GM23338 (cell line): ENCODE measurements at regions not wholly inside any gene's neighbourhood (a gene's known extent, or its start where the extent isn't known, plus 50 kb on each side); places are given as distances from the start of the nearest gene placed in this dataset.

Source experiments
- ATAC-seq: fragments of 200-7000 bp; cut with Tn5 transposase; 3 replicates; pipeline ENCODE4 v1.9.1; 2020
- DNase-seq: peaks from one replicate; pipeline ENCODE4 v3.0.0-alpha.2; 2015; ENCODE audit warnings: low spot score
- H2AFZ ChIP-seq: fragments of 200-600 bp; sonication (generic); 2 replicates; pipeline ENCODE4 v1.8.0; 2016; ENCODE audit warnings: antibody characterized with exemption, mild to moderate bottlenecking, moderate library complexity
- H3F3A ChIP-seq: fragments of 200-600 bp; sonication (generic); replicated peaks from 2 replicates; pipeline ENCODE4 v1.8.0; 2017; ENCODE audit warnings: antibody characterized with exemption, mixed run types, low read depth
- H3K27ac ChIP-seq: fragments of 200-600 bp; sonication (generic); 2 replicates; pipeline ENCODE4 v1.6.1; 2016; ENCODE audit warnings: low read depth
- H3K27me3 ChIP-seq: fragments of 200-600 bp; sonication (generic); 2 replicates; pipeline ENCODE4 v1.8.0; 2016; ENCODE audit warnings: mild to moderate bottlenecking, mixed run types, moderate library complexity; ENCODE audit not compliant: insufficient read depth
- H3K36me3 ChIP-seq: fragments of 200-600 bp; sonication (generic); 2 replicates; pipeline ENCODE4 v1.8.0; 2016; ENCODE audit warnings: mild to moderate bottlenecking; ENCODE audit not compliant: insufficient read depth
- H3K4me1 ChIP-seq: fragments of 200-600 bp; sonication (generic); 2 replicates; pipeline ENCODE4 v1.8.0; 2016; ENCODE audit warnings: mild to moderate bottlenecking, moderate library complexity; ENCODE audit not compliant: insufficient read depth
- H3K4me2 ChIP-seq: fragments of 200-600 bp; sonication (generic); 2 replicates; pipeline ENCODE4 v1.7.1; 2017; ENCODE audit warnings: mixed run types
- H3K4me3 ChIP-seq: fragments of 200-600 bp; sonication (generic); 2 replicates; pipeline ENCODE4 v1.6.1; 2016; ENCODE audit warnings: mixed run types
- H3K79me2 ChIP-seq: fragments of 200-600 bp; sonication (generic); replicated peaks from 2 replicates; pipeline ENCODE4 v1.8.0; 2017; ENCODE audit warnings: mild to moderate bottlenecking; ENCODE audit not compliant: insufficient read depth
- H3K9me2 ChIP-seq: fragments of 200-600 bp; sonication (generic); 2 replicates; pipeline ENCODE4 v1.8.0; 2017; ENCODE audit not compliant: insufficient read depth
- H4K20me1 ChIP-seq: fragments of 200-600 bp; sonication (generic); replicated peaks from 2 replicates; pipeline ENCODE4 v1.8.0; 2017; ENCODE audit warnings: mild to moderate bottlenecking; ENCODE audit not compliant: insufficient read depth
- H3K27ac Mint-ChIP-seq: 2 replicates; pipeline ENCODE4 v1.8.0; 2020; ENCODE audit warnings: inconsistent platforms, mild to moderate bottlenecking, moderate library complexity, mixed read lengths
- H3K27me3 Mint-ChIP-seq: 3 replicates; pipeline ENCODE4 v1.8.0; 2022; ENCODE audit warnings: low read depth, mild to moderate bottlenecking, moderate library complexity, mixed read lengths, inconsistent platforms; ENCODE audit not compliant: insufficient read depth, poor library complexity
- H3K36me3 Mint-ChIP-seq: 3 replicates; pipeline ENCODE4 v1.8.0; 2021; ENCODE audit warnings: low read depth, mild to moderate bottlenecking, inconsistent platforms, moderate library complexity, mixed read lengths
- H3K4me1 Mint-ChIP-seq: 3 replicates; pipeline ENCODE4 v1.8.0; 2020; ENCODE audit warnings: mild to moderate bottlenecking, inconsistent platforms, mixed read lengths
- H3K4me3 Mint-ChIP-seq: 3 replicates; pipeline ENCODE4 v1.8.0; 2021; ENCODE audit warnings: moderate library complexity, mild to moderate bottlenecking, inconsistent platforms, mixed read lengths
- H3K9me3 Mint-ChIP-seq: 3 replicates; pipeline ENCODE4 v1.8.0; 2020; ENCODE audit warnings: moderate library complexity, mild to moderate bottlenecking, inconsistent platforms, mixed read lengths
- CREB1 ChIP-seq: fragments of 250-450 bp; sonication (Bioruptor Pico); IDR thresholded peaks from 2 replicates; pipeline ENCODE4 v1.5.0; 2020; ENCODE audit warnings: low read depth, mild to moderate bottlenecking, moderate library complexity
- EZH2 ChIP-seq: fragments of 200-600 bp; sonication (generic); IDR thresholded peaks from one replicate; pipeline ENCODE4 v1.8.0; 2017; ENCODE audit warnings: antibody characterized with exemption, mild to moderate bottlenecking, low read depth; ENCODE audit not compliant: unreplicated experiment
- EZH2phosphoT487 ChIP-seq: fragments of 200-600 bp; sonication (generic); IDR thresholded peaks from one replicate; pipeline ENCODE4 v1.8.1; 2018; ENCODE audit warnings: antibody characterized with exemption; ENCODE audit not compliant: unreplicated experiment
- JUNB ChIP-seq: IDR thresholded peaks from one replicate; pipeline ENCODE4 v1.6.1; 2016; ENCODE audit warnings: antibody characterized with exemption; ENCODE audit not compliant: unreplicated experiment
- NANOG ChIP-seq: IDR thresholded peaks from 2 replicates; pipeline ENCODE4 v1.6.1; 2016; ENCODE audit warnings: antibody characterized with exemption, borderline replicate concordance
- POLR2AphosphoS5 ChIP-seq: IDR thresholded peaks from 2 replicates; pipeline ENCODE4 v1.6.1; 2016; ENCODE audit warnings: antibody characterized with exemption, low read depth
- STAT1 ChIP-seq: IDR thresholded peaks from one replicate; pipeline ENCODE4 v1.6.1; 2016; ENCODE audit warnings: antibody characterized with exemption; ENCODE audit not compliant: unreplicated experiment
- ZNF114 ChIP-seq: fragments of 250-450 bp; sonication (Bioruptor Pico); IDR thresholded peaks from 2 replicates; pipeline ENCODE4 v1.5.0; 2020; ENCODE audit warnings: mild to moderate bottlenecking, moderate library complexity
- ZNF331 ChIP-seq: fragments of 250-450 bp; sonication (Bioruptor Pico); IDR thresholded peaks from 2 replicates; pipeline ENCODE4 v1.5.0; 2020; ENCODE audit warnings: low read depth, mild to moderate bottlenecking, moderate library complexity
- TF ChIP-seq, protein P1 (sequence below), 2 experiments: fragments of 200-600 bp in 1 of 2; sonication (generic) in 1 of 2; conservative IDR thresholded peaks; 2 replicates each; pipeline versions ENCODE4 v1.5.1 to v1.6.1; 2016 to 2017; ENCODE audit warnings: antibody characterized with exemption in 2 of 2, low read depth in 2 of 2, mild to moderate bottlenecking in 2 of 2, moderate library complexity in 1 of 2
- TF ChIP-seq, protein P2 (sequence below): fragments of 250-450 bp; sonication (Bioruptor Pico); IDR thresholded peaks from 2 replicates; pipeline ENCODE4 v1.5.0; 2020; ENCODE audit warnings: mild to moderate bottlenecking, moderate library complexity
- TF ChIP-seq, protein P3 (sequence below): IDR thresholded peaks from 2 replicates; pipeline ENCODE4 v1.6.1; 2016; ENCODE audit warnings: antibody characterized with exemption
- TF ChIP-seq, protein P4 (sequence below): IDR thresholded peaks from one replicate; pipeline ENCODE4 v1.6.1; 2018; ENCODE audit warnings: antibody characterized with exemption; ENCODE audit not compliant: unreplicated experiment

DNA sequence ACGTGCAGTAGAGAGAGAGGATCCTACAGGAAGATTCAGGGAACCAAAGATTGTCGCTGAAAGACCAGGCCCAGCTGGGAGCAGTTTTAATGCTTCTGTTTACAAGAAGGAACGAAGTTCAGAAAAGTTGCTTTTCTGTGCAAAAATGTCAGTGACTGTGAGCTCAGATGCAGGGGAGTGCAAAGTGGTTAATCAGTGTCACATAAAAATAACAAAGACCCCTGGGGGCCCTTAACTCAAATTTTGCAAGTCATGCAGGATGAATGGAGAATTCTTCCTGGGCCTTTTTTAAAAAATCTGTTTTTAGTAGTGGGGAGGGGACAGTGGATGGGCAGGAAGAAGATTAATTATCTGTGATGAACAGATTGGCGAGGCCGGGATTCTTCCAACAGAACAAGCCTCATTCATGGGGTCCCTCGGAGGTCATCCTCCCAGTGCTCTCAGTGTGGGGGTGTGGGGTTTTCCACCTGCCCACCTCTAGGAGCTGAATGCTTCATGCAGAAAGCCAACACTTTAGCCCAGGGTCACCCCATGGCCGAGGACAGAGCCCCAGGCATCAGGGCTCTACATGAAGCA, 167.2 kb downstream of the UQCRFS1 start:
- Mint-ChIP-seq H3K36me3 (no peaks in the 10 kb centered on the region), H3K27ac (peak overlapping the region; percentile 80), H3K27me3 (peaks cover 4% of the 10 kb centered on the region), H3K4me1 (peaks cover 39% of the 10 kb centered on the region), H3K9me3 (no peaks in the 10 kb centered on the region; the same call in 2 of the 3 replicates), H3K4me3 (no peak overlapping the region)
- no peak for DNase-seq
- Histone ChIP-seq H3K79me2 (no peaks in the 10 kb centered on the region), H3K27ac (no peak overlapping the region), H3F3A (no peaks in the 10 kb centered on the region), H3K4me1 (peaks cover 29% of the 10 kb centered on the region), H3K36me3 (no peaks in the 10 kb centered on the region), H3K27me3 (no peaks in the 10 kb centered on the region), H3K4me2 (peak overlapping the region; percentile 42), H4K20me1 (no peaks in the 10 kb centered on the region), H3K4me3 (no peak overlapping the region), H2AFZ (peak overlapping the region; percentile 53), H3K9me2 (no peaks in the 10 kb centered on the region)
- TF ChIP-seq, protein P1, sequence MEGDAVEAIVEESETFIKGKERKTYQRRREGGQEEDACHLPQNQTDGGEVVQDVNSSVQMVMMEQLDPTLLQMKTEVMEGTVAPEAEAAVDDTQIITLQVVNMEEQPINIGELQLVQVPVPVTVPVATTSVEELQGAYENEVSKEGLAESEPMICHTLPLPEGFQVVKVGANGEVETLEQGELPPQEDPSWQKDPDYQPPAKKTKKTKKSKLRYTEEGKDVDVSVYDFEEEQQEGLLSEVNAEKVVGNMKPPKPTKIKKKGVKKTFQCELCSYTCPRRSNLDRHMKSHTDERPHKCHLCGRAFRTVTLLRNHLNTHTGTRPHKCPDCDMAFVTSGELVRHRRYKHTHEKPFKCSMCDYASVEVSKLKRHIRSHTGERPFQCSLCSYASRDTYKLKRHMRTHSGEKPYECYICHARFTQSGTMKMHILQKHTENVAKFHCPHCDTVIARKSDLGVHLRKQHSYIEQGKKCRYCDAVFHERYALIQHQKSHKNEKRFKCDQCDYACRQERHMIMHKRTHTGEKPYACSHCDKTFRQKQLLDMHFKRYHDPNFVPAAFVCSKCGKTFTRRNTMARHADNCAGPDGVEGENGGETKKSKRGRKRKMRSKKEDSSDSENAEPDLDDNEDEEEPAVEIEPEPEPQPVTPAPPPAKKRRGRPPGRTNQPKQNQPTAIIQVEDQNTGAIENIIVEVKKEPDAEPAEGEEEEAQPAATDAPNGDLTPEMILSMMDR (conservative IDR thresholded peaks at IDR 0.05; ENCODE audit: low read depth in 2 of 2): no peak
- TF ChIP-seq NANOG (no peak), ZNF114 (CRISPR knock-in tag) (no peak), JUNB (no peak), POLR2AphosphoS5 (no peak), EZH2 (no peak), CREB1 (no peak), STAT1 (no peak), ZNF331 (no peak), EZH2phosphoT487 (no peak)
- TF ChIP-seq, protein P2, sequence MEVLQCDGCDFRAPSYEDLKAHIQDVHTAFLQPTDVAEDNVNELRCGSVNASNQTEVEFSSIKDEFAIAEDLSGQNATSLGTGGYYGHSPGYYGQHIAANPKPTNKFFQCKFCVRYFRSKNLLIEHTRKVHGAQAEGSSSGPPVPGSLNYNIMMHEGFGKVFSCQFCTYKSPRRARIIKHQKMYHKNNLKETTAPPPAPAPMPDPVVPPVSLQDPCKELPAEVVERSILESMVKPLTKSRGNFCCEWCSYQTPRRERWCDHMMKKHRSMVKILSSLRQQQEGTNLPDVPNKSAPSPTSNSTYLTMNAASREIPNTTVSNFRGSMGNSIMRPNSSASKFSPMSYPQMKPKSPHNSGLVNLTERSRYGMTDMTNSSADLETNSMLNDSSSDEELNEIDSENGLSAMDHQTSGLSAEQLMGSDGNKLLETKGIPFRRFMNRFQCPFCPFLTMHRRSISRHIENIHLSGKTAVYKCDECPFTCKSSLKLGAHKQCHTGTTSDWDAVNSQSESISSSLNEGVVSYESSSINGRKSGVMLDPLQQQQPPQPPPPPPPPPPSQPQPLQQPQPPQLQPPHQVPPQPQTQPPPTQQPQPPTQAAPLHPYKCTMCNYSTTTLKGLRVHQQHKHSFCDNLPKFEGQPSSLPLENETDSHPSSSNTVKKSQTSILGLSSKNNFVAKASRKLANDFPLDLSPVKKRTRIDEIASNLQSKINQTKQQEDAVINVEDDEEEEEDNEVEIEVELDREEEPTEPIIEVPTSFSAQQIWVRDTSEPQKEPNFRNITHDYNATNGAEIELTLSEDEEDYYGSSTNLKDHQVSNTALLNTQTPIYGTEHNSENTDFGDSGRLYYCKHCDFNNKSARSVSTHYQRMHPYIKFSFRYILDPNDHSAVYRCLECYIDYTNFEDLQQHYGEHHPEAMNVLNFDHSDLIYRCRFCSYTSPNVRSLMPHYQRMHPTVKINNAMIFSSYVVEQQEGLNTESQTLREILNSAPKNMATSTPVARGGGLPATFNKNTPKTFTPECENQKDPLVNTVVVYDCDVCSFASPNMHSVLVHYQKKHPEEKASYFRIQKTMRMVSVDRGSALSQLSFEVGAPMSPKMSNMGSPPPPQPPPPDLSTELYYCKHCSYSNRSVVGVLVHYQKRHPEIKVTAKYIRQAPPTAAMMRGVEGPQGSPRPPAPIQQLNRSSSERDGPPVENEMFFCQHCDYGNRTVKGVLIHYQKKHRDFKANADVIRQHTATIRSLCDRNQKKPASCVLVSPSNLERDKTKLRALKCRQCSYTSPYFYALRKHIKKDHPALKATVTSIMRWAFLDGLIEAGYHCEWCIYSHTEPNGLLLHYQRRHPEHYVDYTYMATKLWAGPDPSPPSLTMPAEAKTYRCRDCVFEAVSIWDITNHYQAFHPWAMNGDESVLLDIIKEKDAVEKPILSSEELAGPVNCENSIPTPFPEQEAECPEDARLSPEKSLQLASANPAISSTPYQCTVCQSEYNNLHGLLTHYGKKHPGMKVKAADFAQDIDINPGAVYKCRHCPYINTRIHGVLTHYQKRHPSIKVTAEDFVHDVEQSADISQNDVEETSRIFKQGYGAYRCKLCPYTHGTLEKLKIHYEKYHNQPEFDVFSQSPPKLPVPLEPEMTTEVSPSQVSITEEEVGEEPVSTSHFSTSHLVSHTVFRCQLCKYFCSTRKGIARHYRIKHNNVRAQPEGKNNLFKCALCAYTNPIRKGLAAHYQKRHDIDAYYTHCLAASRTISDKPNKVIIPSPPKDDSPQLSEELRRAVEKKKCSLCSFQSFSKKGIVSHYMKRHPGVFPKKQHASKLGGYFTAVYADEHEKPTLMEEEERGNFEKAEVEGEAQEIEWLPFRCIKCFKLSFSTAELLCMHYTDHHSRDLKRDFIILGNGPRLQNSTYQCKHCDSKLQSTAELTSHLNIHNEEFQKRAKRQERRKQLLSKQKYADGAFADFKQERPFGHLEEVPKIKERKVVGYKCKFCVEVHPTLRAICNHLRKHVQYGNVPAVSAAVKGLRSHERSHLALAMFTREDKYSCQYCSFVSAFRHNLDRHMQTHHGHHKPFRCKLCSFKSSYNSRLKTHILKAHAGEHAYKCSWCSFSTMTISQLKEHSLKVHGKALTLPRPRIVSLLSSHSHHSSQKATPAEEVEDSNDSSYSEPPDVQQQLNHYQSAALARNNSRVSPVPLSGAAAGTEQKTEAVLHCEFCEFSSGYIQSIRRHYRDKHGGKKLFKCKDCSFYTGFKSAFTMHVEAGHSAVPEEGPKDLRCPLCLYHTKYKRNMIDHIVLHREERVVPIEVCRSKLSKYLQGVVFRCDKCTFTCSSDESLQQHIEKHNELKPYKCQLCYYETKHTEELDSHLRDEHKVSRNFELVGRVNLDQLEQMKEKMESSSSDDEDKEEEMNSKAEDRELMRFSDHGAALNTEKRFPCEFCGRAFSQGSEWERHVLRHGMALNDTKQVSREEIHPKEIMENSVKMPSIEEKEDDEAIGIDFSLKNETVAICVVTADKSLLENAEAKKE (CRISPR knock-in tag): no peak
- TF ChIP-seq, protein P3, sequence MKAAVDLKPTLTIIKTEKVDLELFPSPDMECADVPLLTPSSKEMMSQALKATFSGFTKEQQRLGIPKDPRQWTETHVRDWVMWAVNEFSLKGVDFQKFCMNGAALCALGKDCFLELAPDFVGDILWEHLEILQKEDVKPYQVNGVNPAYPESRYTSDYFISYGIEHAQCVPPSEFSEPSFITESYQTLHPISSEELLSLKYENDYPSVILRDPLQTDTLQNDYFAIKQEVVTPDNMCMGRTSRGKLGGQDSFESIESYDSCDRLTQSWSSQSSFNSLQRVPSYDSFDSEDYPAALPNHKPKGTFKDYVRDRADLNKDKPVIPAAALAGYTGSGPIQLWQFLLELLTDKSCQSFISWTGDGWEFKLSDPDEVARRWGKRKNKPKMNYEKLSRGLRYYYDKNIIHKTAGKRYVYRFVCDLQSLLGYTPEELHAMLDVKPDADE: no peak
- TF ChIP-seq, protein P4, sequence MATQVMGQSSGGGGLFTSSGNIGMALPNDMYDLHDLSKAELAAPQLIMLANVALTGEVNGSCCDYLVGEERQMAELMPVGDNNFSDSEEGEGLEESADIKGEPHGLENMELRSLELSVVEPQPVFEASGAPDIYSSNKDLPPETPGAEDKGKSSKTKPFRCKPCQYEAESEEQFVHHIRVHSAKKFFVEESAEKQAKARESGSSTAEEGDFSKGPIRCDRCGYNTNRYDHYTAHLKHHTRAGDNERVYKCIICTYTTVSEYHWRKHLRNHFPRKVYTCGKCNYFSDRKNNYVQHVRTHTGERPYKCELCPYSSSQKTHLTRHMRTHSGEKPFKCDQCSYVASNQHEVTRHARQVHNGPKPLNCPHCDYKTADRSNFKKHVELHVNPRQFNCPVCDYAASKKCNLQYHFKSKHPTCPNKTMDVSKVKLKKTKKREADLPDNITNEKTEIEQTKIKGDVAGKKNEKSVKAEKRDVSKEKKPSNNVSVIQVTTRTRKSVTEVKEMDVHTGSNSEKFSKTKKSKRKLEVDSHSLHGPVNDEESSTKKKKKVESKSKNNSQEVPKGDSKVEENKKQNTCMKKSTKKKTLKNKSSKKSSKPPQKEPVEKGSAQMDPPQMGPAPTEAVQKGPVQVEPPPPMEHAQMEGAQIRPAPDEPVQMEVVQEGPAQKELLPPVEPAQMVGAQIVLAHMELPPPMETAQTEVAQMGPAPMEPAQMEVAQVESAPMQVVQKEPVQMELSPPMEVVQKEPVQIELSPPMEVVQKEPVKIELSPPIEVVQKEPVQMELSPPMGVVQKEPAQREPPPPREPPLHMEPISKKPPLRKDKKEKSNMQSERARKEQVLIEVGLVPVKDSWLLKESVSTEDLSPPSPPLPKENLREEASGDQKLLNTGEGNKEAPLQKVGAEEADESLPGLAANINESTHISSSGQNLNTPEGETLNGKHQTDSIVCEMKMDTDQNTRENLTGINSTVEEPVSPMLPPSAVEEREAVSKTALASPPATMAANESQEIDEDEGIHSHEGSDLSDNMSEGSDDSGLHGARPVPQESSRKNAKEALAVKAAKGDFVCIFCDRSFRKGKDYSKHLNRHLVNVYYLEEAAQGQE: no peak
- ATAC-seq: no peak
